ENCODE measurements at regions not wholly inside any gene's neighbourhood (a gene's known extent, or its start where the extent isn't known, plus 50 kb on each side); places are given as distances from the start of the nearest gene placed in this dataset.

DNA sequence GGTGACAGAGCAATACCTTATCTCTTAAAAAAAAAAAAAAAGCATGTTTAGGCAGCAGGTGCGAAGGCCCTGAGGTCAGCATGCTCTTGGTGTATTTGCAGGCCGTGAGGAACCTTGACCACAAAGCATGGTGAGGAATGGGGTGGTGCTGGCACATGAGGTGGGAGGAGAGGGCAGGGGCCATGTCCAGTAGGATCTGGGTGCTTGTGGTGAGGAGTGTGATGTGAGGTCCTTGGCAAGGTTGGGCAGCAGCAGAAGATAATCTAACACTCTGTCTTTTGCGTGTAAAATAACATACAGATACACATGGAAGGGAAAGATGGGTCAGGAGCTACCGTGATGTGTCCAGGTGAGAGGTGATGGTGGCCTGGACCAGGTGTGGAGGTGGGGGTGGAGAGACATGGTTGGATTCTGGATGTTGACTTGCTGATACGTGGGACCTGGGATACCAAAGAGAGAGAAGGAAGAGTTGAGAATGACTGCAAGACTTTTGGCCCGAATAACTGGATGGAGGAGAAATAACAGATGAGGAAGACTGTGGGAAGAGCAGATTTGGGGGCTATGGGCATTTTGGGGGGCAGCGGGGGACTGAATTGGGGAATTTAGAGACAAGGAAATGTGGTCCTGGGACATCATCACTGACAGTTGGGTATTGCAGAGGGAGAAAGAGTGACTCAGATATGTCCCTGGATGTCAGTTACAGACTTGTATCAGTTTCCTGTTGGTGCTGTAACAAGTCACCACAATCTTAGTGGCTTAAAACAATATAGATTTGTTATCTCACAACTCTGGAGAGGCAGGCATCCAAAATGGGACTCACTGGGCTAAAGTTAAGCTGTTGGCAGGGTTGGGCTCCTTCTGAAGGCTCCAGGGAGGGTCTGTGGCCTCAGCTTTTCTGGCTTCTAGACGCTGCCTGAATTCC is 274.9 kb downstream of the HAPSTR1 start:
- intact Hi-C loops (cut with micrococcal nuclease) = no loop called here

GRCh38 chr16:9370061-9370491 is 278.6 kb downstream of the HAPSTR1 start:
- Mint-ChIP-seq H3K4me3 (no peak overlapping the region), H3K27me3 (ENCODE audit: insufficient read depth) (no peaks in the 10 kb centered on the region), H3K4me1 (ENCODE audit: low read depth) (no peaks in the 10 kb centered on the region), H3K9me3 (no peaks in the 10 kb centered on the region), H3K27ac (no peak overlapping the region), H3K36me3 (ENCODE audit: low read depth) (no peaks in the 10 kb centered on the region)
- intact Hi-C loops (cut with micrococcal nuclease) = no loop called here
- no peak for DNase-seq (ENCODE audit: low spot score)

More for the DNA sequence above, 274.9 kb downstream of the HAPSTR1 start:
- no peaks in the 10 kb centered on the region for H3K9me3 Mint-ChIP-seq
- H3K36me3 Mint-ChIP-seq (ENCODE audit: low read depth) = no peaks in the 10 kb centered on the region
- DNase-seq (ENCODE audit: low spot score) = no peak
- H3K4me1 Mint-ChIP-seq (ENCODE audit: low read depth) = no peaks in the 10 kb centered on the region
- no peaks in the 10 kb centered on the region for H3K27me3 Mint-ChIP-seq (ENCODE audit: insufficient read depth)
- no peak overlapping the region for H3K4me3 Mint-ChIP-seq
- no peak overlapping the region for H3K27ac Mint-ChIP-seq

GRCh38 chr16:9371713-9372448 is 280.4 kb downstream of the HAPSTR1 start:
- no peaks in the 10 kb centered on the region for H3K27me3 Mint-ChIP-seq (ENCODE audit: insufficient read depth)
- no peaks in the 10 kb centered on the region for H3K9me3 Mint-ChIP-seq
- no peak overlapping the region for H3K4me3 Mint-ChIP-seq
- no peaks in the 10 kb centered on the region for H3K36me3 Mint-ChIP-seq (ENCODE audit: low read depth)
- intact Hi-C loops (cut with micrococcal nuclease) = no loop called here
- DNase-seq (ENCODE audit: low spot score) = no peak
- H3K27ac Mint-ChIP-seq = no peak overlapping the region
- H3K4me1 Mint-ChIP-seq (ENCODE audit: low read depth) = no peaks in the 10 kb centered on the region

GRCh38 chr16:9372934-9373890 is 281.8 kb downstream of the HAPSTR1 start:
- Mint-ChIP-seq H3K27ac (no peak overlapping the region), H3K36me3 (ENCODE audit: low read depth) (no peaks in the 10 kb centered on the region), H3K4me1 (ENCODE audit: low read depth) (no peaks in the 10 kb centered on the region), H3K4me3 (no peak overlapping the region), H3K9me3 (no peaks in the 10 kb centered on the region), H3K27me3 (ENCODE audit: insufficient read depth) (no peaks in the 10 kb centered on the region)
- no peak for DNase-seq (ENCODE audit: low spot score)
- intact Hi-C loops (cut with micrococcal nuclease) = no loop called here

DNA sequence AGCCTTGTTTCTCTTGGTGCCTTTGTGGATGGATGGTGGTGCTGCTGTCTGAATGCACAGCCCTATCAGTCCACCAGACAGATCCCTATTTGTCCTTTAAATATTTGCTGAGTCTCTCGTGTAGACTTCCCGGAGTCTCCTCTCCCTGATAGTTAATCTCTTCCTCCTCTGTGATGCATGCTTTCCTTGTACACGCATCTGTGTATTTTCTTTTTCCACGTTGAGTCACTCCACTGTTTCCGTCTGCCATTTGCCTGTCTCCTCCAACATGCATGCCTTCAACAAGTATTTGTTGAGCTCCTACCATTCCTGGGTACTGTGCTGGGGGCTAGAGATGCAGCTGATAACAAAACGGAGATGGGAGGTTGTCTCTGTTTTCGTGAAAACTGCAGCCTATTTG is 282.6 kb downstream of the HAPSTR1 start:
- Mint-ChIP-seq H3K4me1 (ENCODE audit: low read depth) (no peaks in the 10 kb centered on the region), H3K27ac (no peak overlapping the region), H3K9me3 (no peaks in the 10 kb centered on the region), H3K36me3 (ENCODE audit: low read depth) (no peaks in the 10 kb centered on the region), H3K4me3 (no peak overlapping the region), H3K27me3 (ENCODE audit: insufficient read depth) (no peaks in the 10 kb centered on the region)
- intact Hi-C loops (cut with micrococcal nuclease) = no loop called here
- DNase-seq (ENCODE audit: low spot score) = no peak

DNA sequence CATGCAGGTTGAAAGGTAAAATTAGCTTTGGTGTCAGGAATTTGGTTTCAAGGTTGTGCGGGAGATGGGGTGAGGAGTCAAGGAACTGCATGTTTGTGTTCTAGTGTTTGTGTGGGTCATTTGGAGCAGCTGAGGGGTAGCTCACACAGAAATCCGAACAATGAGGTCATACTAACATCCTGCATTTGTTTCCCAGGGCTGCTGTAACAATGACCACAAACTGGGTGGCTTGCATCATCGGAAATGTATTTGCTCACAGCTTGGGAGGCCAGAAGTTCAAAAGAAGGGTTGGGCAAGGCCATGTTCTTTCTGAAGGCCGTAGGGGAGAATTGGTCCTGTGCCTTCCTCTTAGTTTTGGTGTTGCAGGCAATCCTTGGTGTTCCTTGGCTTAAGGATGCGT is 287.4 kb downstream of the HAPSTR1 start:
- Mint-ChIP-seq H3K27ac (no peak overlapping the region), H3K9me3 (no peaks in the 10 kb centered on the region), H3K27me3 (ENCODE audit: insufficient read depth) (no peaks in the 10 kb centered on the region), H3K4me3 (no peak overlapping the region), H3K36me3 (ENCODE audit: low read depth) (no peaks in the 10 kb centered on the region), H3K4me1 (ENCODE audit: low read depth) (no peaks in the 10 kb centered on the region)
- intact Hi-C loops (cut with micrococcal nuclease) = no loop called here
- DNase-seq (ENCODE audit: low spot score) = no peak

- no peaks in the 10 kb centered on the region for H3K9me3 Mint-ChIP-seq
- H3K4me1 Mint-ChIP-seq (ENCODE audit: low read depth) = no peaks in the 10 kb centered on the region
- H3K27ac Mint-ChIP-seq = no peak overlapping the region
- H3K36me3 Mint-ChIP-seq (ENCODE audit: low read depth) = no peaks in the 10 kb centered on the region
- intact Hi-C loops (cut with micrococcal nuclease) = no loop called here
- H3K4me3 Mint-ChIP-seq = no peak overlapping the region
- DNase-seq (ENCODE audit: low spot score) = no peak
- no peaks in the 10 kb centered on the region for H3K27me3 Mint-ChIP-seq (ENCODE audit: insufficient read depth)
These were observed 288.8 kb downstream of the HAPSTR1 start for GRCh38 chr16:9380221-9380620.

- Mint-ChIP-seq H3K4me3 (no peak overlapping the region), H3K27ac (no peak overlapping the region), H3K36me3 (ENCODE audit: low read depth) (no peaks in the 10 kb centered on the region), H3K4me1 (ENCODE audit: low read depth) (no peaks in the 10 kb centered on the region), H3K27me3 (ENCODE audit: insufficient read depth) (no peaks in the 10 kb centered on the region), H3K9me3 (no peaks in the 10 kb centered on the region)
- DNase-seq (ENCODE audit: low spot score) = no peak
- intact Hi-C loops (cut with micrococcal nuclease) = no loop called here
These were observed 290.0 kb downstream of the HAPSTR1 start for GRCh38 chr16:9381399-9381798.

DNA sequence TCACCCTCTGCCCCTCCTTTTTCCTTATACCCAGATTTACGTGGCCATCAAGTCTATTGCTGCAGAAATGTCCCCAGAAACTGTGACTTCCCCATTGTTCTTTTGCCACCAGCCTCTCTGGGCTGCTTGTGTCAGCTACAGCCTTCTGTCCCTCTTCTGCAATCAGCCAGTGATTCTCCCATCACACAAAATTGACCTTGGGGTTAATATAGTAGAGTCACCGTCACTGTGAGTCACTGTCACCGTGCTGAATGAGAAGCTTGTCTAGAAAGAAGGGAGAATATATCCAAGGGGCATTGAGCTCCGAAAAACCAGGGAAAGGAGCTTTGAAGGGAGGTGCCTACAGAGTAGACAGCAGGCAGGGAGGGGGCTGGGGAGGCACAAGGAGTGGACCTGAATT is 290.5 kb downstream of the HAPSTR1 start:
- no peak for DNase-seq (ENCODE audit: low spot score)
- no peak overlapping the region for H3K4me3 Mint-ChIP-seq
- H3K27ac Mint-ChIP-seq = no peak overlapping the region
- no peaks in the 10 kb centered on the region for H3K27me3 Mint-ChIP-seq (ENCODE audit: insufficient read depth)
- H3K4me1 Mint-ChIP-seq (ENCODE audit: low read depth) = no peaks in the 10 kb centered on the region
- H3K36me3 Mint-ChIP-seq (ENCODE audit: low read depth) = no peaks in the 10 kb centered on the region
- H3K9me3 Mint-ChIP-seq = no peaks in the 10 kb centered on the region
- intact Hi-C loops (cut with micrococcal nuclease) = no loop called here

- no peak overlapping the region for H3K27ac Mint-ChIP-seq
- H3K36me3 Mint-ChIP-seq (ENCODE audit: low read depth) = no peaks in the 10 kb centered on the region
- H3K4me1 Mint-ChIP-seq (ENCODE audit: low read depth) = no peaks in the 10 kb centered on the region
- no peaks in the 10 kb centered on the region for H3K27me3 Mint-ChIP-seq (ENCODE audit: insufficient read depth)
- peaks cover 12% of the 10 kb centered on the region for H3K9me3 Mint-ChIP-seq
- H3K4me3 Mint-ChIP-seq = no peak overlapping the region
- intact Hi-C loops (cut with micrococcal nuclease) = no loop called here
- no peak for DNase-seq (ENCODE audit: low spot score)
These were observed 291.8 kb downstream of the HAPSTR1 start for GRCh38 chr16:9383281-9383680.

GRCh38 chr16:9384141-9384540 is 292.7 kb downstream of the HAPSTR1 start:
- intact Hi-C loops (cut with micrococcal nuclease) = no loop called here
- H3K4me1 Mint-ChIP-seq (ENCODE audit: low read depth) = no peaks in the 10 kb centered on the region
- peaks cover 16% of the 10 kb centered on the region for H3K9me3 Mint-ChIP-seq
- no peak overlapping the region for H3K27ac Mint-ChIP-seq
- DNase-seq (ENCODE audit: low spot score) = no peak
- no peak overlapping the region for H3K4me3 Mint-ChIP-seq
- no peaks in the 10 kb centered on the region for H3K36me3 Mint-ChIP-seq (ENCODE audit: low read depth)
- no peaks in the 10 kb centered on the region for H3K27me3 Mint-ChIP-seq (ENCODE audit: insufficient read depth)

DNA sequence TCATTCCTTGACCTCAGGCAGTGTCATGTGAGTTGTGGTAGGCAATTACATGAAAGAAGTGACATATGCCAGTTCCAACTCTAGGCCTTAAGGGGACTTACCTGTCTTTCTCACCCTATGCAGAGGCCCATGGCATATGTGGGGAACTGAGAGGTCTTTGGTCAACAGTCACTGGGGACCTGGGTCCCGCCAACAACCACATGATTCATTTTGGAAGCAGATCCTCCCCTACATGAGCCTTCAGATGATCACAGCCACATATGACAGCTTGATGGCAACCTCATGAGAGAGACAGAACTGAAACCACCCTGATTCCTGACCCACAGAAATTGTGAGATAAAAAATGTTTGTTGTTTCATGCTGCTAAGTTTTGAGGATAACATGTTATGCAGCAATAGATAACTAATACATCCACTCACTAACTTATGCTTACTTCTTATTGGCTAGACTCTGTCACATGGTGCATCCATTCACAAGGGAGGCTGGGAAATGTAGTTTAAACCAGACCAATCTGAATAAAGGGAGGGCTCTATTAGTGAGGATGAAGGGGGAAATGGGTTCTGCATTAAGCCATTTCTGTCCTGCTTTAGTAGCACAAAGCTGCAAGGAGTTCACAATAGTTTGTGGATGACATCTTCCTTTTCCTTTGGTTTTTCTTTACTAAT is 298.2 kb downstream of the HAPSTR1 start:
- Mint-ChIP-seq H3K27ac (no peak overlapping the region), H3K9me3 (peaks cover 21% of the 10 kb centered on the region), H3K27me3 (ENCODE audit: insufficient read depth) (no peaks in the 10 kb centered on the region), H3K36me3 (ENCODE audit: low read depth) (no peaks in the 10 kb centered on the region), H3K4me3 (no peak overlapping the region), H3K4me1 (ENCODE audit: low read depth) (no peaks in the 10 kb centered on the region)
- intact Hi-C loops (cut with micrococcal nuclease) = no loop called here
- no peak for DNase-seq (ENCODE audit: low spot score)
